CD4-positive, CD25-positive, alpha-beta regulatory T cell (primary cell): ENCODE measurements at regions not wholly inside any gene's neighbourhood (a gene's known extent, or its start where the extent isn't known, plus 50 kb on each side); places are given as distances from the start of the nearest gene placed in this dataset.

Source experiments
- ATAC-seq, 2 donors: fragments of 150-1000 bp; cut with Tn5 transposase; one replicate each; pipeline ENCODE4 v1.10.0; 2021; ENCODE audit warnings: low read depth in 2 of 2, moderate number of reproducible peaks in 2 of 2, moderate library complexity in 1 of 2
- DNase-seq, 3 donors: peaks; one replicate each; pipeline versions ENCODE4 v3.0.0 to v3.0.0-alpha.2; 2012 to 2022; ENCODE audit warnings: mixed read lengths in 1 of 3
- H3K27ac ChIP-seq: one replicate; pipeline ENCODE4 v1.7.0; 2013; ENCODE audit warnings: mild to moderate bottlenecking, low read length; ENCODE audit not compliant: insufficient read depth, poor library complexity, severe bottlenecking
- H3K27me3 ChIP-seq: one replicate; pipeline ENCODE4 v1.7.0; 2013; ENCODE audit warnings: low read length; ENCODE audit not compliant: control insufficient read depth, insufficient read depth
- H3K36me3 ChIP-seq: one replicate; pipeline ENCODE4 v1.7.0; 2013; ENCODE audit warnings: mild to moderate bottlenecking, low read length, moderate library complexity; ENCODE audit not compliant: control insufficient read depth, insufficient read depth
- H3K4me1 ChIP-seq: 2 replicates; pipeline ENCODE4 v1.7.0; 2013; ENCODE audit warnings: mild to moderate bottlenecking, low read length; ENCODE audit not compliant: insufficient read depth, control insufficient read depth, poor library complexity, severe bottlenecking
- H3K4me3 ChIP-seq: one replicate; pipeline ENCODE4 v1.7.0; 2013; ENCODE audit warnings: low read depth, mild to moderate bottlenecking, low read length, moderate library complexity
- H3K9me3 ChIP-seq, 2 experiments: 1 replicate in 1 of 2; 2 replicates in 1 of 2; pipeline ENCODE4 v1.7.0; 2013; ENCODE audit warnings: low read length in 2 of 2, mild to moderate bottlenecking in 1 of 2, moderate library complexity in 1 of 2; ENCODE audit not compliant: control insufficient read depth in 2 of 2
- H3K27ac Mint-ChIP-seq, 3 donors: one replicate each; pipeline ENCODE4 v1.8.0; 2020 to 2022; ENCODE audit warnings: mild to moderate bottlenecking in 3 of 3, mixed read lengths in 3 of 3, moderate library complexity in 2 of 3
- H3K27me3 Mint-ChIP-seq: one replicate; pipeline ENCODE4 v1.8.0; 2022; ENCODE audit warnings: mild to moderate bottlenecking, mixed read lengths
- H3K36me3 Mint-ChIP-seq: one replicate; pipeline ENCODE4 v1.8.0; 2020; ENCODE audit warnings: mixed read lengths
- H3K4me1 Mint-ChIP-seq, 4 donors: one replicate each; pipeline ENCODE4 v1.8.0; 2020 to 2022; ENCODE audit warnings: mixed read lengths in 4 of 4, mild to moderate bottlenecking in 1 of 4
- H3K4me3 Mint-ChIP-seq, 4 donors: one replicate each; pipeline ENCODE4 v1.8.0; 2020 to 2022; ENCODE audit warnings: mild to moderate bottlenecking in 4 of 4, mixed read lengths in 4 of 4, moderate library complexity in 3 of 4
- H3K9me3 Mint-ChIP-seq, 7 donors: one replicate each; pipeline ENCODE4 v1.8.0; 2020 to 2022; ENCODE audit warnings: mixed read lengths in 7 of 7, mild to moderate bottlenecking in 3 of 7, moderate library complexity in 2 of 7

- no peak for ATAC-seq
- Mint-ChIP-seq H3K4me1 (no peaks in the 10 kb centered on the region), H3K27ac (no peak overlapping the region)
These were observed 204.8 kb downstream of the SMAD2 start for GRCh38 chr18:47725656-47726055.

GRCh38 chr18:47724186-47724975 lies 206.1 kb downstream of the SMAD2 start:
- Histone ChIP-seq H3K36me3 (no peaks in the 10 kb centered on the region), H3K4me1 (no peaks in the 10 kb centered on the region), H3K27ac (no peak overlapping the region), H3K4me3 (no peak overlapping the region), H3K9me3 (no peaks in the 10 kb centered on the region), H3K27me3 (no peaks in the 10 kb centered on the region)
- H3K27me3 Mint-ChIP-seq, result no peaks in the 10 kb centered on the region
- H3K36me3 Mint-ChIP-seq, result no peaks in the 10 kb centered on the region
- DNase-seq, result no peak
- H3K4me3 Mint-ChIP-seq, result no peak overlapping the region
- no peaks in the 10 kb centered on the region for H3K4me1 Mint-ChIP-seq
- H3K27ac Mint-ChIP-seq, result no peak overlapping the region
- peaks cover 0 to 5% (median 0%) of the 10 kb centered on the region in 7 donors for H3K9me3 Mint-ChIP-seq
- ATAC-seq, result no peak

More at GRCh38 chr18:47725656-47726055, 204.8 kb downstream of the SMAD2 start:
- Histone ChIP-seq H3K27ac (no peak overlapping the region), H3K4me3 (no peak overlapping the region), H3K36me3 (no peaks in the 10 kb centered on the region), H3K9me3 (no peaks in the 10 kb centered on the region), H3K27me3 (no peaks in the 10 kb centered on the region), H3K4me1 (no peaks in the 10 kb centered on the region)
- H3K27me3 Mint-ChIP-seq, result peaks cover 2% of the 10 kb centered on the region
- no peaks in the 10 kb centered on the region for H3K36me3 Mint-ChIP-seq
- H3K4me3 Mint-ChIP-seq, result no peak overlapping the region
- H3K9me3 Mint-ChIP-seq, result peaks cover 0 to 3% (median 0%) of the 10 kb centered on the region in 7 donors
- no peak for DNase-seq

GRCh38 chr18:47721876-47722275 lies 208.6 kb downstream of the SMAD2 start:
- Mint-ChIP-seq H3K27me3 (no peaks in the 10 kb centered on the region), H3K4me1 (no peaks in the 10 kb centered on the region)

GRCh38 chr18:47720741-47721140 lies 209.7 kb downstream of the SMAD2 start:
- H3K4me3 Mint-ChIP-seq, result no peak overlapping the region

More at GRCh38 chr18:47721876-47722275, 208.6 kb downstream of the SMAD2 start:
- H3K36me3 ChIP-seq, result no peaks in the 10 kb centered on the region
- Mint-ChIP-seq H3K4me3 (no peak overlapping the region), H3K9me3 (peaks cover 0 to 5% (median 0%) of the 10 kb centered on the region in 7 donors), H3K27ac (no peak overlapping the region), H3K36me3 (no peaks in the 10 kb centered on the region)
- no peak for DNase-seq
- H3K4me1 ChIP-seq, result no peaks in the 10 kb centered on the region
- no peaks in the 10 kb centered on the region for H3K27me3 ChIP-seq
- no peak for ATAC-seq
- H3K27ac ChIP-seq, result no peak overlapping the region
- H3K4me3 ChIP-seq, result no peak overlapping the region
- H3K9me3 ChIP-seq, result no peaks in the 10 kb centered on the region

GRCh38 chr18:47719096-47719780 lies 211.2 kb downstream of the SMAD2 start:
- no peaks in the 10 kb centered on the region for H3K4me1 Mint-ChIP-seq
- Histone ChIP-seq H3K27ac (no peak overlapping the region), H3K27me3 (no peaks in the 10 kb centered on the region), H3K9me3 (no peaks in the 10 kb centered on the region), H3K36me3 (no peaks in the 10 kb centered on the region), H3K4me3 (no peak overlapping the region), H3K4me1 (no peaks in the 10 kb centered on the region)
- H3K4me3 Mint-ChIP-seq, result no peak overlapping the region
- no peaks in the 10 kb centered on the region for H3K36me3 Mint-ChIP-seq
- H3K9me3 Mint-ChIP-seq, result peaks cover 0 to 5% (median 0%) of the 10 kb centered on the region in 7 donors
- peak overlapping the region in 1 of 3 donors; percentile 84 for H3K27ac Mint-ChIP-seq
- H3K27me3 Mint-ChIP-seq, result no peaks in the 10 kb centered on the region
- no peak for ATAC-seq
- DNase-seq, result no peak

More at GRCh38 chr18:47720741-47721140, 209.7 kb downstream of the SMAD2 start:
- H3K27me3 ChIP-seq, result no peaks in the 10 kb centered on the region
- ATAC-seq (no peak), DNase-seq (no peak)
- H3K9me3 ChIP-seq, result no peaks in the 10 kb centered on the region
- H3K27ac Mint-ChIP-seq, result no peak overlapping the region
- H3K27ac ChIP-seq, result no peak overlapping the region
- no peaks in the 10 kb centered on the region for H3K36me3 ChIP-seq
- H3K4me1 Mint-ChIP-seq, result no peaks in the 10 kb centered on the region
- no peaks in the 10 kb centered on the region for H3K27me3 Mint-ChIP-seq
- no peaks in the 10 kb centered on the region for H3K4me1 ChIP-seq
- peaks cover 0 to 5% (median 0%) of the 10 kb centered on the region in 7 donors for H3K9me3 Mint-ChIP-seq
- no peak overlapping the region for H3K4me3 ChIP-seq
- no peaks in the 10 kb centered on the region for H3K36me3 Mint-ChIP-seq

GRCh38 chr18:47718646-47719045 lies 211.8 kb downstream of the SMAD2 start:
- no peak for ATAC-seq
- H3K27ac Mint-ChIP-seq, result no peak overlapping the region

GRCh38 chr18:47717257-47717656 lies 213.2 kb downstream of the SMAD2 start:
- H3K4me1 ChIP-seq, result no peaks in the 10 kb centered on the region
- H3K4me1 Mint-ChIP-seq, result no peaks in the 10 kb centered on the region
- no peaks in the 10 kb centered on the region for H3K27me3 ChIP-seq
- no peaks in the 10 kb centered on the region for H3K36me3 ChIP-seq
- ATAC-seq, result no peak
- H3K4me3 Mint-ChIP-seq, result no peak overlapping the region
- H3K27me3 Mint-ChIP-seq, result no peaks in the 10 kb centered on the region
- H3K9me3 ChIP-seq, result no peaks in the 10 kb centered on the region
- H3K9me3 Mint-ChIP-seq, result peaks cover 0 to 2% (median 0%) of the 10 kb centered on the region in 7 donors
- no peak overlapping the region for H3K27ac Mint-ChIP-seq
- H3K4me3 ChIP-seq, result no peak overlapping the region
- H3K27ac ChIP-seq, result no peak overlapping the region
- H3K36me3 Mint-ChIP-seq, result no peaks in the 10 kb centered on the region
- DNase-seq, result no peak

More at GRCh38 chr18:47718646-47719045, 211.8 kb downstream of the SMAD2 start:
- DNase-seq, result no peak
- Mint-ChIP-seq H3K9me3 (peaks cover 0 to 5% (median 0%) of the 10 kb centered on the region in 7 donors), H3K27me3 (no peaks in the 10 kb centered on the region), H3K36me3 (no peaks in the 10 kb centered on the region), H3K4me3 (no peak overlapping the region), H3K4me1 (no peaks in the 10 kb centered on the region)
- Histone ChIP-seq H3K27me3 (no peaks in the 10 kb centered on the region), H3K36me3 (no peaks in the 10 kb centered on the region), H3K9me3 (no peaks in the 10 kb centered on the region), H3K27ac (no peak overlapping the region), H3K4me3 (no peak overlapping the region), H3K4me1 (no peaks in the 10 kb centered on the region)
